GM18909 (cell line): ENCODE measurements at regions not wholly inside any gene's neighbourhood (a gene's known extent, or its start where the extent isn't known, plus 50 kb on each side); places are given as distances from the start of the nearest gene placed in this dataset.
A peak's percentile ranks its signal among the peaks of the same experiment; 100 is the strongest.

Source experiments
- ATAC-seq: cut with Tn5 transposase; IDR thresholded peaks from one replicate; pipeline ENCODE4 v1.9.1; 2021; ENCODE audit warnings: mild to moderate bottlenecking; ENCODE audit not compliant: unreplicated experiment, poor library complexity

- ATAC-seq, result no peak
These were observed 170.4 kb downstream of the SOCS6 start for GRCh38 chr18:70459251-70459650.

- no peak for ATAC-seq
These were observed 168.9 kb downstream of the SOCS6 start for GRCh38 chr18:70457788-70458187.

DNA sequence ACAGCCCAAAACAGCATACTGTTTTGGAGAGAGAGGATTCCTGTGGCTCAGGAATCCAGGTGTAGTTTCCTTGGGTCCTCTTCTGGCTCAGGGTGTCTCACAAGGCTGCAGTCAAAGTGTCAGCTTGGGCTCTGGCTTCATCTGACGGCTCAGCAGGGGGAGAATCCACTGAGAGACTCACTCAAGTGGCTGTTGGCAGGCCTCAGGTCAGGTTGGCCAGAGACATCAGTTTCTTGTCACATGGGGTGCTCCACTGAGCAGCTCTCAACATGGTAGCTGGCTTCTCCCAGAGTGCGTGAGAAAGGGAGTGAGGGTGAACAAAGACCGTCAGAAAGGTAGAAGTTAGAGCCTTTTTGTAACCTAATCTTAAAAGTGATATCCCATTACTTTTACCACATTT is 168.4 kb downstream of the SOCS6 start:
- ATAC-seq, result no peak

DNA sequence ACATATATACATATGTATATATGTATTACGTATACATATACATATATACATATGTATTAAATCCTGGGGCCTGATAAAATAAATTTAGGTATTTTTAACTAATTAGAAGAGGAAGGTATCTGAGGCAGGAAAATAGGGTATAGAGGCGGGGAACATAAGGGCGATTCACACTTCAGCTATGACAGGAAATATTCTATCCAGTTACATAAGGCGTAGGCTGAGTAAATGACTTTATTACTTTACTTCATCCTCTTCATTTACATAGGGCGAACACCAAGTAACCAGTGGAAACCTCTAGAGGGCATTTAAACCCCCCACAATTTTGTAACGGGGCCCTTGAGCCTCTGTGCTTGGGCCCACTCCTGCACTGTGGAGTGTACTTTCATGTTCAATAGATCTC is 167.5 kb downstream of the SOCS6 start:
- ATAC-seq, result no peak

DNA sequence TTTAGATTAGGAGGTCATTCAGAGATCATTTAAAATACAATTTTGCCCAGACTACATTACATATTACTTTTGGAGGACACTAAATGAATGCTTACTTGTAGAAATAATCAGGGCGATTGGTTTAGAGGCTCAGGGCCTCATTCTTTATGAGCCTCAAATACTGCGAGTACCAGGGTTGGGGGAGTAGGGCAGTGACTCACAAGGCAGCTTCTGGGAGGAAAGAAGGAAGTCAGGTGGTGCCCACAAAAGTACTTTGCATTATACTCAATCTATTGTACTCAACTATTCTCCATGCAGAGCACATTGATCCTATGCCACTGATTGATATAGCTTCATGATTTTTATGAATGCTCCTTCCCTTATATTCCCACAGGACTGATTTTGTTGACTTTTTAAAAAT is 166.9 kb downstream of the SOCS6 start:
- no peak for ATAC-seq

DNA sequence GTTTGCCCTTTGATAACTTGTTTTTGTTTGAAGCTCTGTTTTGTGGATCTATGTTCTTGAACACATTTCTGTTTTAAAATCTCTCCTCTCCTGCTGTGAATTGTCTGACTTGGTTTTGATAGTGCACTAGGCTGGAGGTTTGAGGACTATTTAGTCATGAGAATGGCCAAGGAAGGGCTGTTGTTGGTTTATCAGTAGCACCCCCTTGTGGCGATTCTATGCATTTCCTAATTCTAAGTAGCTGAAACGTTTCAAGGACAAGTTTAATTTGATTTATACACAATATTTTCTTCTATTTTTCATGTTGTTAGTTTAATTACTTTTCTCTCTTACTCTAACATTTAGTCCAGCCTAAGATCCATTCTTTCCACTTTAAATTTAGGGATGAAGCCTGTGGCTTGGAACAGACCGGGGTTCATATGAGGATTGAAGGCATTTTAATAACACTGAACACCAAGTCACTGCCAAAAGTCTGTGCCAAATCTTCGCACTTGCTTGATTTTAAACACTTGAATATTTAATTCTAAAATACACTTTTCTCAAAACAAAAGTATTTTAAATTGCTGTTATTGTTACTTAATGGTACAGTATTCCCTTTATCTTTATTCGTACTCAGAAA is 166.0 kb downstream of the SOCS6 start:
- ATAC-seq, result peak; percentile 85

DNA sequence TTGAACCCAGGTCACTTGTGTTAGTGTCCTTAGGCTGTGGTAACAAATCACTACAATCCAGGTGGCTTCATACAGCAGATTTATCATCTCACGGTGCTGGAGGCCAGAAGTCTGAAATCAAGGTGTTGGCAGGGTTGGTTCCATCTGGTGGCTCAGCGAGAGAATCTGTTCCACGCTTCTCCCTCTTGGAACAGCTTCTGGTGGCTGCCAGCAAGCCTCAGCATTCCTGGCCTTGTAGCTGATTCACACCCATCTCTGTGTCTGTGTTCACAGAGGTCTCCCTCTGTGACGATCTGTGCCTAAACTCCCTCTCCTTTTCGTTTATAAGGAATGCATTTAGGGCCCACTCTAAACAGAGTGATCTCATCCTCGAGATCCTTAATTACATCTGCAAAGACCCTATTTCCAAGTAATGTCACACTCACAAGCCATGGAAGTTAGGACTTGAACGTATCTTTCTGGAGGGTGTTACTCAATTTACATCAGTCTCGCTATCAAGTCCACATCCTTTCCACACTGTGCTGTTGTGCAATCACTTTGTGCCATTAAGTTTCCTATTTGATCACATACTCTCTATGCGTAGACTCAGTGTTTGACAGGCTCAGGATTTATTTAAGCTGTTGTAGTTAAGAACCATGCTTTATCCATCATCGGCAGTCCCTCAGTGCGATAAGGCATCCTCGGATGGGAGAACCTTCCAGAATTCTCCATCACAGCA is 164.4 kb downstream of the SOCS6 start:
- ATAC-seq, result no peak

DNA sequence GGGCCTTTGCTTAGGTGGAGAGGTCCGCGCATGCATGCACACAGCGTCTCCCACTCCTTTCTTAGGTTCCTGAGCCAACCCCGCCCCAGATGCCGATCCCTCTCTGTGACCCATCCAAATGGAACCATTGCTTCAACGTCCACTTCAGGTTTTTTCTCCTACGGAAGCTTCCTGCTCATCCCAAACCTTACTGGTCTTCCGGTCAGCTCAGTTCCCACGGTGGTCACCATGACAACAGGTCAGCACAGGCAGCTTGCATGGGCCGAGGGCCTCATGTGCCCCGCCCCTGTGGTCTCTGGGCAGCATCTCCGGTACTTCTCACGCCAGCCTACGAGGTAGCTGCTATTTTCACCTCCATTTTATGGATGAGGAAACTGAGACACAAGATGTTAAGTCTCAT is 163.7 kb downstream of the SOCS6 start:
- no peak for ATAC-seq

DNA sequence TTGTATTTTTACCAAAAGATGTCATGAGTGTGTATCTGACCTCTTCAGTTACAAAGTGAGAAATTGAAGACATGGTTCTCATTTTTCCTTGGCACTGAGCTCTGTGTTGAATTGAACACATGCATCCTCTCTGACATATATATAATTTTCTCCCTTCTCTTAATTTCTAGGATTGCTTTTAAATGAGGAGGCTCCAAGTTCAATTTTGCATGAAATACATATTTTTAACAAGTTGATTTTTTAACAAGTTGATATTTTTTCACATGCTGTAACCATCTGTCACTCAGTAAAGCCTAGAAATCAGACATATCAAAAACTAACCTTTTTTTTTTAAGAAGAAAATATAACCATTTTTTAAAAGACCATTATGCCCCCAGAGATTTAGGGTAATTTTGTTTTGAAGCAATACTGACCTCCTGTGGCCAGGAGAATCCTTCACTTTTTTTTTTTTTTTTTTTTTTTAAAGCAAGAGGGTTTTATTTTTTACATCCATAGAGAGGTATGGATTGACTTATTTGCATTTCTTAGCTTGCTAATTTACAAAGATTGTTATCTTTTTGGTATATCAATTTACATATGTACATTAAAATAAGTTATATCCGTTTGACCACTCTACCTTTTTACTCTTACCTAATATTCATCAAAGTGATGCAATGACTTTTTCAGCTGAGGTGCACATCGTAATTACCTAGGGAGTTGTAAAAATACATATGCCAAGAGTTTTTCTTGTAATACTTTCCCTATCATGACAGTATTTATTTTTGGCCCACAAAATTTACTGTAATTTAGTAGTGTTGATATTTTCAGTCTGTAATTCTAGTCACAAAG is 161.8 kb downstream of the SOCS6 start:
- ATAC-seq, result no peak

DNA sequence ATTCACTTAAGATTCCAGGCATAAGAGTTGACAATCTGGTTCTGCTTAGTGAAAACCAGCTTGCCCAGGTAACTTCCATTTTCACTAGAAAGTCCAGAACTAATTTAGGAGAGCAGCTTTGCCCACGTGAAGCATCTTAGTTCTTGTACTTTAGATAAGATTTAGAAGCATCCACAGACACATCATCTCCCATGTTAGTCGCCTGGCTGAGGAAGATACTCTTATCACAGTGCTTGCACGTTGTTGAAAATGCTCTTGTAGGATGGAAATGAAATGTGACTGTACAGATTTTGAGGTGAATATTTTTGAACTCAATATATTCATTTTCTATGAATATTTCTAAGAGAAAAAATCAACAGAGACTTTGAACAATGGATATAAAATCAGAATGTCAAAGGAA is 159.7 kb downstream of the SOCS6 start:
- ATAC-seq, result no peak

- no peak for ATAC-seq
These were observed 157.2 kb downstream of the SOCS6 start for GRCh38 chr18:70446063-70446462.

DNA sequence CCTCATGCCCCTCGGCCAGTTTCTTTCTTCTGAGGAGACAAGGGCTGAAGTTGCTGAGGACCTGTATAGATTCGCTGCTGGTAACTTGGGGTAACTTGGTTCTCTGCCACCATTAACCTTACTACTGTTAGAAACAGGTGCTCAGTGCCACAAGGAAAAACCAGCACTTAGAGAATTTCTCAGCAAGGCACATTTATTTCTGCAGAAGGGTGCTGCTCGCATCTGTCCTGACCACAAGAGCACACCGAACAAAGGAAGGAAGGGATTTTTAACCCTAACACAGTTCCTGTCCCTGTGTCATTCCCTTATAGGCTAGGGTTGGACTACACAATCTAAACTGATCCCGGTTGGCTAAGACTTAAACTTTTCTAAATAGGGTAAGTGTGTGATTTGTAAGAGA is 154.1 kb downstream of the SOCS6 start:
- ATAC-seq, result no peak

DNA sequence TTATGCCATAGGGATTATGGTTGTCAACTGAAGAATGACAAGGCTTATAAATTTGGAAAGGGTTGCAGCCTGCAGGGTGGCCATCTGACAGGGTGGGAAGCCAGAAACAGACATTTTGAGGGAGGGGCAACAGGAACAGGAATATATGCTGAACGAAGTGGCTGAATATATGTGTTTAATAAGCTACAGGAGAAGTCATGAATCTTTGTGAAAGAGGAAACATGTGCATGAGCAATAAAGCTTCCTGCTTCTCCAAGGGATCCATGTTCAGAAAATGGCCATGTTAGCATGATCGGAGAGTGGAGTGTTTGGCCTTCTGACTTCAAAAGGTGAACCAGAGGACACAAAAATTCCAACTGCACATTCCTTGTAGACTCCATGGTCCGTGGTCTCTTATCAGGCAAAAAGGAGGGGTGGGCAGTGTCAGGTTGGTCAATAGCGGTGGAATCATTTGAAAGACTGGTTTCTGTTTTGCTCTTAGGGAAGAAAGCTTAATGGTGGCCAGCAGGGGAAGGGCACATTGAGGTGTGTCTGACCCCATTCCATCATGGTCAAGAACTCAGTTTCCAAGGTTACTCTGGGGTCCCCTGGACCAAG is 144.1 kb downstream of the SOCS6 start:
- ATAC-seq, result no peak

GRCh38 chr18:70431203-70431624 is 142.4 kb downstream of the SOCS6 start:
- ATAC-seq, result no peak

GRCh38 chr18:70430501-70431173 is 141.8 kb downstream of the SOCS6 start:
- no peak for ATAC-seq

DNA sequence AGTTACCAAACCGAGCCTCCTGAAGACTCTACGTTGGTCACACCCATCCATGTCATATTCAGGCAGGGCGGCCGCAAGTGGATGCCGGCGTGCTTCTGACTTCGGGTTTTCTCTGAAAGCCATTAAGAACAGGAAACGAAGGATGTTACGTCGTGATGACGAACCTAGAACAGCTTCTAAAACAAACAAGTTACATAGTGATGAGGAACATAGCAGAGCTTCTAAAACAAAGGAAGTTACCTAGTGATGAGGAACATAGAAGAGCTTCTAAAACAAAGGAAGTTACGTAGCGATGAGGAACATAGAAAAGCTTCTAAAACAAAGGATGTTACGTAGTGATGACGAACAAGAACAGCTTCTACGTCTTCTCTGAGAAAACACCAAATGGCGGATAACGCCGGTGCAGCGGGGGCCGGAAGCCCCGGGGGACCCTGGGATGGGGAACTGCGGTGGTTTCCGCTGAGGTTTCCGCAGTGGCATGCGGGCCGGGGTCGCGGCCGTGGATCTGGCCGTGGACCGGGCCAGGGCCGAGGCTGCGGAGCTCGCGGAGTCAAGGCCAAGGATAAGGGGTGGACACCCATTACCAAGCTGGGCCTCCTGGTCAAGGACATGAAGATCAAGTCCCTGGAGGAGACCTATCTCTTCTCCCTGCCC is 141.1 kb downstream of the SOCS6 start:
- ATAC-seq, result no peak

- ATAC-seq, result peak; percentile 100
These were observed 139.6 kb downstream of the SOCS6 start for GRCh38 chr18:70428439-70428838.

DNA sequence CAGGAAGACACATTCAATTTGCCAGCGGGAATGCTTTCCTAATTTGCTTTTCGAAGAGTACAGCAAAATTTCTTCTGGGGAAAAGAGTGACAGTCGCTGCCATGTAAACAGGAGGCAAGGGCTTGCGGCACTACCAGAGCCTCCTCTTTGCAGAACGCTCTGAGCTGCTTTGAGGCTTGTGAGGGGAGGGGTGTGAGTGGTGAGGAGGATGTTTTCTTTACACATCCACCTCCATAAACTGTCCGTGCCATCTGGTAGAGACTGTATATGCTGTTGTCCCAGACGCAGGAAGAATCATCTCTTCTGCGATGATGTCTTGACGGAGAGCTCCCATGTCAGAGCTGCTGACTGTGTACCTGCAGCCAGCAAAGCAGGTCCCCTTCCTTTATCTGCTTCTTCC is 138.0 kb downstream of the SOCS6 start:
- ATAC-seq, result no peak

- ATAC-seq, result no peak
These were observed 136.4 kb downstream of the SOCS6 start for GRCh38 chr18:70425236-70425635.

DNA sequence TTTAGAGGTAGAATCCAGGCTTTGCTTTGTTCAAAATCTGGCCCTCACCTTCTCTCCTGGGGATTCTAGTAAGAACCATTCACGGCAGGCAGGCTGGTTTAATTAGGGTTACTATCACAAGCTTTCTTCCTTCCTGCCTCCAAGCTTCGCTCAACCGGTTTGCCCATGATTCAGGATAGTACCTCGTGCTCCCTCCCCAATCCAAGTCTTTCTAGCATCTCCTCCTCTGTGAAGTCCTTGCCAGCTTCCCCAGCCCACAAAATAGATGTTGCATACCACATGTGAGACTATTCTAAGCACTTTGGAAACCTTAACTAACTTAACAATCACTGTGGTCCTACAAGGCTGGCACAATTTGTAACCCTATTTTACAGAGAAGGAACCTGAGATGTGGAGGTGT is 135.1 kb downstream of the SOCS6 start:
- ATAC-seq, result no peak
